ENCODE measurements at regions not wholly inside any gene's neighbourhood (a gene's known extent, or its start where the extent isn't known, plus 50 kb on each side); places are given as distances from the start of the nearest gene placed in this dataset.

DNA sequence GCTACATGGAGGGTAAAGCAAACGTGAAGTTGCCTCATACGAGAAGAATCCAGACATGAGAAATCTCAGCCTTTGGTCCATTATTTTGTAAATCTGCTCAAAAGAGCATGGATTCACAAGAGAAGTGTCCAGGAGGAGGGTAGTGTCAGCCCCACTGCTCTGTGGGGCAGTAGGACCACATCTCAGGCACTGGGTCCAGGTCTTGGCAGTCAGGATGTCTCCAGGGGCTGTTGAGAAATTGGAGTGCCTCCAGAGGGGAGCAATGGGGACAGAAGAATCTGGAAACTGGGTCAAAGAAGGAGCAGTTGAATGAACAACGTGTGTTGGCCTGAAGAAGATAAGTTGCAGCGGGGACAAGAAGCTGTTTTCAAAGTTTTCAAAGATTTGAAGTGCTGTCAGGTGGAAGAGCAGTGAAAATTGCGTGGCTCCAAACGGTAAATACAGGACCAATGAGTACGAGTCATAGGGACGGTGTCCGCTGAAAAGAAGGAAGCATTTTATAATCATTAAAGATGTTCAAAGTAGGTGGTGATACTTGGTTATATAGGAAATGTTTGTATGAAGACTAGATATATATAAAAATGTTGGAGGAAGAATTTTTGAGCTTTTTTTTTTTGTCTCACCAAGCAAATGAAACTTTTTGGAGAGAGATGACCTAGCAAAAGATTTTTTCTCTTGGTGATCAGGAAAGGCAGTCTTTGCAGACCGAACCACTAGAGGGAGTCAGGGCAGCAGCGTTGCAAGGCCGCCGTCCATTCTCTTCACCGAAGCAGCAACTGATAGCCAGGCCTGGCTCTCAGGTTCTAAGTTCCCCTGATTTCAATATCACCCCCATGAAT lies 57.1 kb upstream of the ZBED3 start:
- no peak for TF ChIP-seq SUZ12 (IDR thresholded peaks at IDR 0.05; ENCODE audit: extremely low read depth, insufficient read depth, insufficient read length)
- TF ChIP-seq YY1 (IDR thresholded peaks at IDR 0.05; ENCODE audit: insufficient read depth, insufficient read length), result no peak

Measured in NT2/D1 (cell line).